T47D (cell line): ENCODE measurements at regions not wholly inside any gene's neighbourhood (a gene's known extent, or its start where the extent isn't known, plus 50 kb on each side); places are given as distances from the start of the nearest gene placed in this dataset.
"Not testable (repeated sequence)": the region's sequence is repeated elsewhere in the genome, so short reads cannot be mapped to it uniquely, and the experiment has no call there.

Source experiments
- DNase-seq, 2 experiments: peaks; one replicate each; pipeline versions ENCODE4 v3.0.0 to v3.0.0-alpha.2; 2011 to 2012; ENCODE audit warnings: low read depth in 1 of 2, low spot score in 1 of 2
- JUND ChIP-seq: IDR thresholded peaks from 2 replicates; pipeline ENCODE4 v1.6.1; 2012; ENCODE audit warnings: low read depth
- in situ Hi-C: cut with HindIII; loops from 2 replicates; pipeline ENCODE4 v1.10.0; 2016; ENCODE audit warnings: low sequenced_read_pairs, low pct_unique_long_range_greater_than_20kb

DNA sequence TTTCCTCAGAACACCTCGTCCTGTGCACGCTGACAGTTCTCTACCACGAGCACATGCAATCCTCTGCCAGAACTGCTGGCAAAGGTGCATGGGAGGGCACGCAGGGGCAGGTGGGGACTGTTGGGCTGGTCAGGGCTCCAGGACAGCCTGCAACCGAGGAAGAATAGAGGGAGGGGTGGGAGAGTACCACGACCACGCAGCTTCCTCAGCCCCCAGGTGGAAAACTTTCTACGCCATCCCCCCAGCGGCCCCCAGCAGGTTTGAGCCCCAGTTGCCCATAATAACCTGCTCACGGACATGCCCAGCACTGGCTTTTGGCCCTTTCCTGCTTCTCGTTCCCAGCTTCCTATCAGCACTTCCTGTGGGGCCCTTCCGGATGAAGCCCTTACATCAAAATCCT, 199.3 kb downstream of the C16orf95 start:
- no peak for TF ChIP-seq JUND
- in situ Hi-C loops = no loop called here
- DNase-seq = no peak

DNA sequence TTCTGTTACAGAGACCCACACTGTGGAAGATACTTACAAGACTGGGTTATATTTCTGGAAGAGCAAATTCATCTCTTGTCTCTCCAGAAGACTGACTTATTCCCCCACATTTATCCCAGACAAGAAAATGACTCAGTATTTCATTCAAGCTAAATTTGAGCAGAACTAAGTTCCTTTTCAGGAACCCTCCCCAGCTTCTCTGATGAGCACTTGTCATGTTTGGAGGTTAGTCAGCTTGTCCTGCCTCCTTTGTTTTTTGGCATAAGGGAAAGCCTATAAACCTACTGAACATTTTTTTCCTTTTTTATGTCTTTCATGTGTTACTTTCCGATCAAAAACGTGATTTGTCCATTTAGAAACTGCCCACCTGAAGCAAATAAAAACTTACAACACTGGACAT, 198.0 kb downstream of the C16orf95 start:
- in situ Hi-C loops = no loop called here
- no peak for DNase-seq
- no peak for TF ChIP-seq JUND

DNA sequence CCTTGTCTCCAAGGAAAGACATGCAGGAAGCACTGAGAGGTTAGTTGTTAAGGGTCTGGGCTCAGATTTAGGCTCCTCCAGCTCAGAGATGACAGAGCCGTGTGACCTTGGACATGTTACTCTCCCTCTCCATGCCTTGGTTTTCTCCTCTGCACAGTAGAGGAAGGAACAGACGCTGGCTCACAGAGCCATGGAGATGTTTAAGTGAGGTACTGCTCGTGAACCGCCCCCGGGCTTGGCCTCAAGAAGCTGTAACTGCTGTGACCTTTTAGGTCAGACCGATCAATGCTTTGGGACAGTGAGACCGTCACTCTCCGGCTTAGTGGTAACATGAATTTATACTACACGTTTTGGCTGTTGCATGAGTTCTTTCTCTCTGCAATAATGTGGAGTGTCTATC, 197.4 kb downstream of the C16orf95 start:
- no peak for DNase-seq
- in situ Hi-C loops = no loop called here
- TF ChIP-seq JUND = no peak

DNA sequence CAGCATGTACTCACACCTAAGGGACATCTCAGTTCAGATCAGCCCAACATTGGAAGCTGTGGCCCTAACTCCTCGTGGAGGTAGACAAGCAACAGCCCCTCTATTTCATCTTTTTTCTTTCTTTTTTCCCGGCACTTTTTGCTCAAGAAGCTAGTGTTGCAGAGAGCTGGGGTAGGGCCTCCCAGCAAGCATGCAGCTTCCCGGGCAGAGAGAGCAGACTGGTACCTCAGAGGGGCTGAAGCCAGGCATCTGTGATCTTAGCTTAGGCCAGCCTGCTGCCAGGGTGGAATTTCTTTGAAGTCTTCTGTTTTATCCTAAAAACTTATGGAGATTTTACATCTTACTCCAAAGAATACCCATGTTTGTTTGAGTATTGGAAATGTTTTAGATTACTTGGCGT, 195.4 kb downstream of the C16orf95 start:
- in situ Hi-C loops = no loop called here
- DNase-seq = no peak
- no peak for TF ChIP-seq JUND

DNA sequence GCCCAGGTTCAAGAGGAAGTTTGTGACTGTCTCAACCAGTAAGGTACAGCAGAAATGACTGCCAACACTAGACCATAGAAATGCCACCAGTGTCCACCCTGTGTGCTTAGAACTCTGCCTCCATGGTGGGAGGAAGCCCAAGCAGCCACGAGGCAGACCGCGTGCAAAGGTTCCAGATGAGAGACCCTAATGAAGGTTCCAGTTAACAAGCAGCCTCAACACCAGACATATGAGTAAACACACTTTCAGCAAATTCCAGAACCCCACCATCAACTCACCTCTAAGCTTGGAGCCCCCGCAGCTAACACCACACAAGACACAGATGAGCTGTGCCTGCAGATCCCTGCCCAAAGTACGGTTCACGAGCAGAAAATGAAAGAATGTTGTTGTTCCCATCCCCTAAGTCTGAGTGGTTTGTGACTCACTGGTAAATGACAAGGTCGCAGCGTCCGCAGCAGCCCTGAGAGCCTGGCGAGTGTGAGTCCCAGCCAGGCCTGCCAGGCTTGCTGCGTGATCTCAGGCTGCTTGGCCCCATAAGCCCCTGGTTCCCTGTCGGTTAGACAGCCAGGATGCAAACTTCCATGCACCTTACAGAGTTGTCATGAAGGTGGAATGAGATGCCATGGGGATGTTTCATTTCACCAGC, 193.7 kb downstream of the C16orf95 start:
- TF ChIP-seq JUND = no peak
- no peak for DNase-seq
- in situ Hi-C loops = no loop called here

DNA sequence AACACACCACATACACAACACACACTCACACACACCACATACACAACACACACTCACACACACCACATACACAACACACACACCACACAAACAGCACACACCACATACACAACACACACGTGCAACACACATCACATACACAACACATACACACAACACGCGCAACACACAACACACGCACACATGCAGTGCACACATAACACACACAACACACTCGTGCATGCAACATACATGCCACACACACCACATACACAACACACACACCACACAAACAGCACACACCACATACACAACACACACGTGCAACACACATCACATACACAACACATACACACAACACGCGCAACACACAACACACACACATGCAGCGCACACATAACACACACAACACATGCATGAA, 192.8 kb downstream of the C16orf95 start:
- in situ Hi-C loops, DNase-seq: not testable (repeated sequence)

DNA sequence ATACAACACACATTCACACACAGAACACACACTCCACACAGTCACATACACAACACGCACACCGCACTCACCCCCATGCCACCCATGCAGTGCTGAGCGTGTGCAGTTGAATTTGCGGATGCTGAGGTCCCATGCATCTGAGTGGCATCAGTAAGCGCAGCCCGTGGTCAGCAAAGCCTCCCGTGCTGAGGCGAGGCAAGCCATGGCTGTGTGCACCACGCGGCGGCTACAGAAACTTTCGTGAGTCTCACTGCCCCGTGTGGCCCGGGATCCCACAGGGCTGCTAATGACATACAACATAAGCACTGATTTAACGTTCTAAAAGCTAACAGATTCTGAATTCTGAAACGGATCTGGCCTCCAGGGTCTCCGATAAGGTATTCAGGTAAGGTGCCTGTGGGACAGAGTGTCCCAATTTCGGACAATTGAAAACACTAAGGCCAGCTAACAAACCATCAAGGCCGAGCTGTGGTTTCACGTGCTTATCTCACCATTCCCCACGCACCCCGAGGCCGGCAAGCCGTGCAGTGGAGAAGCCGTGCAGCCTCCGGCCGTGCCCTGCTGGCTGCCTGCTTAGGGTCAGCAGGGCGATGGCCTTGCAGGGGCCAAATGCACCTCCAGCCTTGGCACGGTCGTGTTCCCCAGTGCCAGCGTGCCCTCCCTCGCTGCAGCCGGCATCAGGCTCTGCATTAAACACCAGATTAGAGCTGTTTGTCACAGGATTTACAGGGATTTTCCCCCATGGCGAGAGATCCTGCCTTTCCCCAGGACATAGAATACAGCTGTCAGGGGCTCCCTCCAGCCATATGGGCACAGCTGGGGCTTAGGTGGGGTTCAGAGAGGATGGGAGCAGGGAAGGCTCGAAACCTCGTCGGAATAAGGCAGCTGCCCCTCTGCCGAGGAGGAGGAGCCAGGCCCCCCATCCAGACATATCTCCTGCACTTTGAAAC, 191.7 kb downstream of the C16orf95 start:
- no peak for DNase-seq
- in situ Hi-C loops = no loop called here
- TF ChIP-seq JUND = no peak

DNA sequence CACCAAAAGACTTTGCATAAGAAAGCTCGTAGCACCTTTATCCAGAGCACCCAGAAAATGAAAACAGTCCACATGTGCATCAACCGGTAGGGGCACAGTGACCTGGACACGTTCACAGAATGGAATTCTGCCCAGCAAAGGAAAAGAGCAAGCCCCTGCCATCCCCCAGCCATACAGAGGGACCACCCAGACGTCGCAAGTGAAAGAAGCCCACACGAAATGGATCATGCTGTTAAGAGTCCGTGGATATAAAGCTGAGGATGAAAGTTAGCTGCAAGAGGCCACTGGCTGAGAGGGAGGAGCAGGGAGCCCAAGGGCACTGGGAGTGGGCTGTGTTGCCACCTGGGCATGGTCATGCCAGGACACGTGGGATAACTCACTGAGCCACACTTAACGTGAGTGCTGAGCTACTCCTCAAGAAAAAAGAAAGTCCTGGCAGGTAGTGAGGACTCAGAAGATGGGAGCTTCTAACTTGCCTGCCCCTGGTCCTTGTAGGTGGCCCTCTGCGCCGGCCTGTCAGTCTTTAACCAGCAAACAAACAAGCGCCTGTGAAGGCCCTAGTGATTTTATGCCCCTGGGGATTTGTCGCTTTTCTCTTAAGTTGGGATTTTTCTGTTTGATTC, 190.7 kb downstream of the C16orf95 start:
- no peak for TF ChIP-seq JUND
- DNase-seq = no peak
- in situ Hi-C loops = no loop called here

DNA sequence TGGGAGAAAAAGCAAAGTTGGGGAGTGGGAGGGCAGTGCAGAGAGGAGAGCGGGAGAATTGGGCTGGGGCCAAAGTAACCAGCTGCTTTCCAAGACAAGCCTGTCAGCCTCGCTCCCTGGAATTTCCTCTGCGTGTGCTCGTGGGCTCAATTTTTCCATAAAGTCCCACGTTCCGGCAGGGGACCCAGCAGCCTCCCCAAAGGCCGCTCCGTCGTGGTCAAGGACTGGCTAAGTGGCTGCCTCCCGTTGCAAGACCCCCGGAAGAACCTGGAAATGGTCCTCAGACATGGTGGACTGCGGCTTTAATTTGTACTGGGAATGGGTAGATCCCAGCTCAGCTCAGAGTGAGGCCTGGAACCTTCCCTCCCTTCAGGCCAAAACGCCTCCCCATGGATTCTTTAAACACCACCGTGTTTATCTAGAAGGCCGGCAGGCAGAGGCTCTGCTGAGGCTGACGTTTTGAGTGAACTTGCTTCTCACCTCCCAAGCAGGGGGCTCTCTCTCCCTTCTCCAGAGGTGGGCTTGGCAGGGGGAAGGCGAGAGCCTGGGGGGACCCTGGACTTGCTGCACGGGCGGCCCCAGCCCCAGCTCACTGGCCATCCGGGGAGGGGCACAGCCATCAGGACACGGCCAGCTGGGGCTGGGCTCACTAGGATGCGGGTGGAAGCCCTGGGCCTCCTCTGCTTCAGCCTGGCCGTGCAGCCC, 190.0 kb downstream of the C16orf95 start:
- in situ Hi-C loops = no loop called here
- DNase-seq = no peak
- TF ChIP-seq JUND = no peak

DNA sequence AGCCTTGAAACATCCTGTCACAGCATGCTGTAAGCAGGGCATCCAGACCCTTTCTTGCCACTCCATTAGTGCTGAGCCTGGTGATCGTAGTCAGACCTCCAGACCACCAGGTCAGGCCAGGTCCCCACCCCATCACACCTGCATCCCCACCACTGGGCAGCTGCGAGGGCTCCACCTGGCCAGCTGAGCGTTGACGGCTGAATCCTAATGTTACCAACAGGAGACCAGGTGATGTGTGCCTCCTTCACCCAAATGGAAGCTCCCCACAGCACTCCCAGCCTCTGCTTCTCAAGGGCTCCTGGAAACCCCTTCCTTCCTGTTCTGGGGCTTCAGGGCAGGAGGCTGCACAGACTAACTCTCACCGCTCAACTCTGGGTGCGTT, 189.4 kb downstream of the C16orf95 start:
- DNase-seq = no peak
- TF ChIP-seq JUND = no peak
- in situ Hi-C loops = no loop called here

DNA sequence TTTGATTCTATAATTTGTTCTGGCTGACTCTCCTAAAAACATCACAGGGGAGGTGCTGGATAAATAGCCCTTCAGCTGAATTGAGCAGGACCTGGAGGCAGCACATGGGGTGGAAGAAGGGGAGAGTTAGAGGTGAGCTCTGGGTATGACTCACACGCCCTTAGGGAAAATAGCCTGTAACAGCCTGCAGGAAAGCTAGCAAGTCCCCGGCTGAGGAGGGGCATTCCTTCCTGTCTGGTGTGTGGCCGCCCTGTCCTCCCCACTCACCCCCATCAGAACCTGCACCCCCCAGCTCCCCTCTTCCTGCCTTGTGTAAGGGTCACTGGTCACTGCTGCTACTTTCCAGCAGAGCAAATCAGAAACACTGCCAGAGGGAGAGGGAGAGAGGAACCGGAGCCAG, 187.4 kb downstream of the C16orf95 start:
- DNase-seq = no peak
- in situ Hi-C loops = no loop called here
- no peak for TF ChIP-seq JUND

DNA sequence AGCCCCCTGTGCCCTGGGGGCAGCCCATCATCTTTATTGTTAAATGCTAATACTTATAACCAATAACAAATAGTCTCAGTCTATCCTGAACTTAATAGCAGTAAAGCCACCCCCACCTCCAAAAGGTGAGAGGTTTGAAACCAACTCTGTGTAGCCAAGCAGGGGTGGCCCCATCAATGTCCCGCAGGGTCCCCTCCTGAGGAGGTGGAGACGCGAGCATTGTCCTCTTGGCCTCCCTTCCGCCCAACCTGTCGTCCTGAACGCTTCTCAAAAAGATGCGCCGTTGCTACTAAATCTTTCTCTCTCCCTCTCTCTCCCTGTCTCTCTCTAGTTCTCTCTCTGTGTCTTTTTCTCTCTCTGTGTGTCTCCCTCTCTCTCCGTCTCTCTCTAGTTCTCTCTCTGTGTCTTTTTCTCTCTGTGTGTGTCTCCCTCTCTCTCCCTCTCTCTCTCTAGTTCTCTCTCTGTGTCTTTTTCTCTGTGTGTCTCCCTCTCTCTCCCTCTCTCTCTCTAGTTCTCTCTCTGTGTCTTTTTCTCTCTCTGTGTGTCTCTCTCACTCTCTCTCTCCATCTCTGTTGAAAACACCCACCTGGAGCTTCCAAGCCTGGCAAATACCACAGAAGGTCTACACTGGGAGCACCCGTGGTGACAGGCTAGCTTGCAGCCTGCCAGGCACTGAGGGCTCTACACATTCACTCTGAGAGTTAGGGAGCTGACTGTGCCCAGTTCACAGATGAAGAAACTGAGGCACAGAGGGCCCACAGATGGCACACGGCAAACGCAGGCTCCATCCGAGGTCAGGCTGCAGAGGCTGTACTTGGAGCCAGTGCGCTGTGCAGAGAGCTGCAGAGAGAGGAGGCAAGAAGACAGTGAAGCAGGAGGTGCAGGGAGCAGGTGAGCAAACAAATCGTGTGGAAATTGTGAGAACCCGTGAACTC, 185.9 kb downstream of the C16orf95 start:
- in situ Hi-C loops = no loop called here
- TF ChIP-seq JUND = no peak
- DNase-seq = no peak
